B cell (primary cell): ENCODE measurements at regions not wholly inside any gene's neighbourhood (a gene's known extent, or its start where the extent isn't known, plus 50 kb on each side); places are given as distances from the start of the nearest gene placed in this dataset.

Experiments
- EZH2 ChIP-seq: IDR thresholded peaks from 2 replicates; pipeline ENCODE4 v1.6.1; 2012; ENCODE audit warnings: borderline replicate concordance, low read depth, mild to moderate bottlenecking, moderate library complexity, low read length; ENCODE audit not compliant: insufficient read depth, poor library complexity, severe bottlenecking
- TF ChIP-seq, protein P1 (sequence below): fragments of 200-600 bp; IDR thresholded peaks from one replicate; pipeline ENCODE4 v1.8.0; 2022; ENCODE audit warnings: antibody characterized with exemption, mild to moderate bottlenecking

- TF ChIP-seq EZH2: no peak
- TF ChIP-seq, protein P1, sequence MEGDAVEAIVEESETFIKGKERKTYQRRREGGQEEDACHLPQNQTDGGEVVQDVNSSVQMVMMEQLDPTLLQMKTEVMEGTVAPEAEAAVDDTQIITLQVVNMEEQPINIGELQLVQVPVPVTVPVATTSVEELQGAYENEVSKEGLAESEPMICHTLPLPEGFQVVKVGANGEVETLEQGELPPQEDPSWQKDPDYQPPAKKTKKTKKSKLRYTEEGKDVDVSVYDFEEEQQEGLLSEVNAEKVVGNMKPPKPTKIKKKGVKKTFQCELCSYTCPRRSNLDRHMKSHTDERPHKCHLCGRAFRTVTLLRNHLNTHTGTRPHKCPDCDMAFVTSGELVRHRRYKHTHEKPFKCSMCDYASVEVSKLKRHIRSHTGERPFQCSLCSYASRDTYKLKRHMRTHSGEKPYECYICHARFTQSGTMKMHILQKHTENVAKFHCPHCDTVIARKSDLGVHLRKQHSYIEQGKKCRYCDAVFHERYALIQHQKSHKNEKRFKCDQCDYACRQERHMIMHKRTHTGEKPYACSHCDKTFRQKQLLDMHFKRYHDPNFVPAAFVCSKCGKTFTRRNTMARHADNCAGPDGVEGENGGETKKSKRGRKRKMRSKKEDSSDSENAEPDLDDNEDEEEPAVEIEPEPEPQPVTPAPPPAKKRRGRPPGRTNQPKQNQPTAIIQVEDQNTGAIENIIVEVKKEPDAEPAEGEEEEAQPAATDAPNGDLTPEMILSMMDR: no peak
Observed at GRCh38 chr11:13068211-13068610, 59.1 kb downstream of the RASSF10 start.
